Osteoblast (primary cell): ENCODE measurements at regions not wholly inside any gene's neighbourhood (a gene's known extent, or its start where the extent isn't known, plus 50 kb on each side); places are given as distances from the start of the nearest gene placed in this dataset.

Source experiments
- DNase-seq: peaks from one replicate; pipeline ENCODE4 v3.0.0; 2011; ENCODE audit warnings: low spot score, mixed read lengths; ENCODE audit not compliant: insufficient read length; ENCODE audit errors: missing footprints
- H2AFZ ChIP-seq: 2 replicates; pipeline ENCODE4 v1.6.0; 2011; ENCODE audit warnings: mild to moderate bottlenecking, low read length
- H3K27ac ChIP-seq: 2 replicates; pipeline ENCODE4 v1.5.1; 2011; ENCODE audit warnings: mild to moderate bottlenecking, low read depth, low read length, moderate library complexity
- H3K27me3 ChIP-seq: 2 replicates; pipeline ENCODE4 v1.6.0; 2012; ENCODE audit warnings: mild to moderate bottlenecking, control low read depth, inconsistent platforms, low read length, moderate library complexity; ENCODE audit not compliant: insufficient read depth
- H3K36me3 ChIP-seq: 2 replicates; pipeline ENCODE4 v1.5.1; 2011; ENCODE audit warnings: mild to moderate bottlenecking, low read length, control low read depth, moderate library complexity; ENCODE audit not compliant: insufficient read depth
- H3K4me1 ChIP-seq: 2 replicates; pipeline ENCODE4 v1.5.1; 2011; ENCODE audit warnings: mild to moderate bottlenecking, low read length, control low read depth, moderate library complexity; ENCODE audit not compliant: insufficient read depth
- H3K4me2 ChIP-seq: 2 replicates; pipeline ENCODE4 v1.6.0; 2011; ENCODE audit warnings: mild to moderate bottlenecking, low read length; ENCODE audit not compliant: insufficient read depth
- H3K4me3 ChIP-seq: fragments of 200-600 bp; sonication (generic); 3 replicates; pipeline ENCODE4 v1.5.1; 2012; ENCODE audit warnings: mild to moderate bottlenecking, low read length, inconsistent platforms; ENCODE audit not compliant: insufficient read depth
- H3K79me2 ChIP-seq: 2 replicates; pipeline ENCODE4 v1.6.0; 2012; ENCODE audit warnings: mild to moderate bottlenecking, low read length, control low read depth, inconsistent platforms; ENCODE audit not compliant: insufficient read depth
- H3K9me3 ChIP-seq: 2 replicates; pipeline ENCODE4 v1.5.1; 2011; ENCODE audit warnings: low read depth, low read length, control low read depth
- H4K20me1 ChIP-seq: 2 replicates; pipeline ENCODE4 v1.6.0; 2012; ENCODE audit warnings: mild to moderate bottlenecking, low read length, control low read depth; ENCODE audit not compliant: insufficient read depth
- CTCF ChIP-seq: IDR thresholded peaks from 2 replicates; pipeline ENCODE4 v1.5.1; 2011; ENCODE audit warnings: mild to moderate bottlenecking, low read depth, low read length, moderate library complexity; ENCODE audit errors: extremely low read depth

- Histone ChIP-seq H4K20me1 (no peaks in the 10 kb centered on the region), H3K4me3 (no peak overlapping the region), H3K27me3 (no peaks in the 10 kb centered on the region), H3K4me1 (no peaks in the 10 kb centered on the region), H3K9me3 (no peaks in the 10 kb centered on the region), H3K79me2 (no peaks in the 10 kb centered on the region), H2AFZ (no peak overlapping the region), H3K36me3 (no peaks in the 10 kb centered on the region), H3K27ac (no peak overlapping the region), H3K4me2 (no peak overlapping the region)
- no peak for TF ChIP-seq CTCF
- no peak for DNase-seq
Observed at GRCh38 chr5:155556222-155556621, 542.7 kb downstream of the KIF4B start.

GRCh38 chr5:155556700-155557099, 543.1 kb downstream of the KIF4B start:
- no peak overlapping the region for H3K4me3 ChIP-seq
- no peaks in the 10 kb centered on the region for H3K27me3 ChIP-seq
- H3K4me2 ChIP-seq, result no peak overlapping the region
- TF ChIP-seq CTCF, result no peak
- no peaks in the 10 kb centered on the region for H3K9me3 ChIP-seq
- no peaks in the 10 kb centered on the region for H3K79me2 ChIP-seq
- H4K20me1 ChIP-seq, result no peaks in the 10 kb centered on the region
- no peaks in the 10 kb centered on the region for H3K36me3 ChIP-seq
- H3K4me1 ChIP-seq, result no peaks in the 10 kb centered on the region
- H2AFZ ChIP-seq, result no peak overlapping the region
- no peak overlapping the region for H3K27ac ChIP-seq
- no peak for DNase-seq

GRCh38 chr5:155562158-155562557, 548.6 kb downstream of the KIF4B start:
- TF ChIP-seq CTCF, result no peak
- Histone ChIP-seq H3K36me3 (no peaks in the 10 kb centered on the region), H3K4me2 (no peak overlapping the region), H4K20me1 (no peaks in the 10 kb centered on the region), H3K79me2 (no peaks in the 10 kb centered on the region), H3K4me3 (no peak overlapping the region), H3K9me3 (no peaks in the 10 kb centered on the region), H3K27me3 (no peaks in the 10 kb centered on the region), H3K27ac (no peak overlapping the region), H2AFZ (no peak overlapping the region), H3K4me1 (no peaks in the 10 kb centered on the region)
- DNase-seq, result no peak

GRCh38 chr5:155564541-155564940, 551.0 kb downstream of the KIF4B start:
- Histone ChIP-seq H3K4me2 (no peak overlapping the region), H3K79me2 (no peaks in the 10 kb centered on the region), H4K20me1 (no peaks in the 10 kb centered on the region), H3K36me3 (no peaks in the 10 kb centered on the region), H3K27ac (no peak overlapping the region), H3K27me3 (no peaks in the 10 kb centered on the region), H3K4me1 (no peaks in the 10 kb centered on the region), H3K9me3 (no peaks in the 10 kb centered on the region), H2AFZ (no peak overlapping the region), H3K4me3 (no peak overlapping the region)
- no peak for TF ChIP-seq CTCF
- DNase-seq, result no peak
